ENCODE measurements at regions not wholly inside any gene's neighbourhood (a gene's known extent, or its start where the extent isn't known, plus 50 kb on each side); places are given as distances from the start of the nearest gene placed in this dataset.

DNA sequence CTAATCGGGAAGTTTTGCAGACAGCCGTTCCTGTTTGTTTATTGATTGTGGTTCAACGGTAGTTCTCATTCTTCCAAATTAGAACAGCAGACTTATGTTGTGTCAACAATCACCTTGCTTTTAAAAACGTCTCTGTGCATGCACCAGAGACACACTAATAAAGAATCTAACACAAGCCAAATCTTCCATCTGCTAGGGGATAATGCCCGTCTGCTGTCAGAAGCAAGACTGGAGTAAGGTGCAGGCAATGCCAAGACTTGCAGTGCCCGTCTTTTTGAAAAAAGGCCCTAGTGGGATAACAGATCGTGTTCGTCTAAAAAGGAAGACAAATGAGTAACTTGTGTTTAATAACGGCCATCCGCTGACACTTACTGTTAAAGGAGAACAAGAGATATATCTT lies 158.4 kb downstream of the KCNJ2 start:
- no peak for TF ChIP-seq TAF1 (IDR thresholded peaks at IDR 0.05; ENCODE audit: borderline replicate concordance, low read depth, low read length)
- no peak for TF ChIP-seq POLR2A (IDR thresholded peaks at IDR 0.05; ENCODE audit: low read depth, low read length)
